Epithelial cell of prostate (primary cell): ENCODE measurements at regions not wholly inside any gene's neighbourhood (a gene's known extent, or its start where the extent isn't known, plus 50 kb on each side); places are given as distances from the start of the nearest gene placed in this dataset.

Source experiments
- DNase-seq: peaks from one replicate; pipeline ENCODE4 v3.0.0-alpha.2; 2011; ENCODE audit warnings: low read depth, low spot score
- H3K27ac ChIP-seq: fragments of 450-650 bp; 2 replicates; pipeline ENCODE4 v1.5.1; 2017; ENCODE audit warnings: mild to moderate bottlenecking

DNA sequence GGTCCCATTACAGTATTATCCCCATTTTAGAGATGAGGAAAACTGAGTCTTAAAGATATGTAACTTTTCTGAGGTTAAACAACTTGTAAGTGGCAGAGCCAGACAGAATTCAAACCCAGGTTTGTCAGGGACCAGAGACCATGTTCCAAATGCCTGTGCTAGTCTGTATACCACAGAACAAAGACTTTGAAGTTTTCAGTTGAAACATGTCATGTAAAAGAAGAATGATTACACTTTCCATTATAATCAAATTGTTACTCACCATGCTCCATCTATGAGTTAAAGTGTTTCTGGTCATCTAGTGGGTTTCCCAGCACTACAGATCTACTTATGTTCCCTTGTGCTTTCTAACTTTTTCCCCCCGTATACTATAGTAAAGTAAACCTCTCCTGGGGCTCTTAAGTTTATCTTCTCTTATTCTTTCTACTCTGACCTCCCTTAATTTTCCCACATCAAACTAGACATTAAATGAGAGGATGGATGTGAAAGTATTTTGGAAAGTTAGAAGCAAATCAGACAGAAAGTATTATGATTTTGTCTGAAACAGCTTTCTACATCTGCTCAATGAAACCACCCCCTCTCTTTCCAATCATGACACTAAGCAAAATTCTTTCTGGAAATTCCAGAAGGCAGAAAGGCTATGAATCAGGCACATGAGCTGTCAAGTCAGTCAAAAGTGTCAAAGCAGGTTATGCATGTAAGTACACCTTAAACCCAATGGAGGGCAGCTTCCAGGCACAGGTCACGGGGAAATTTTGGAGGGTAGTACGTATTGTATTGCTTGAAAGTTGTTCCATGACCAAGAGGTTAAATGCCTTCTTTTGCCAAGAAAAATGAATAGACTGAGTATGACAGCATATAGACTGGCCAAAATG lies 132.7 kb upstream of the MAP3K7 start:
- no peak overlapping the region for H3K27ac ChIP-seq
- DNase-seq, result no peak

DNA sequence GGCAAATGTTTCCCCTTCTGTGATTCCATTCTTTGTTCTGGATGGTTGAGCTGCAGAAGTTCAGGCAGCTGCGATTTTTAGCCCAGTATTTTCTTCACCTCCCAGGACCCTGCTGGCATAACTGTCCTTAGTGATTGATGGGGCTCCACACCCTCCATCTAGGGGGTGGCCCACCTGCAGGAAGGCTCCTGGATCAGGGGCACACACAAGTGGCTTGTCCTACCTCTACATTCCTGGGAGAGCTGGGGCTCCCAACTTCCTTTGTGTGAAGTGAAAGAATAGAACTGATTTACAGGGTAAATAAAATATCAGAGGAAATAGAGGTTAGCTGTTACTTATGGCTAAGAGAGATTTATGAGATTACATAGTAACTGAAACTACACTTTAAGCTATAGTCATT lies 129.5 kb upstream of the MAP3K7 start:
- H3K27ac ChIP-seq, result no peak overlapping the region
- no peak for DNase-seq

DNA sequence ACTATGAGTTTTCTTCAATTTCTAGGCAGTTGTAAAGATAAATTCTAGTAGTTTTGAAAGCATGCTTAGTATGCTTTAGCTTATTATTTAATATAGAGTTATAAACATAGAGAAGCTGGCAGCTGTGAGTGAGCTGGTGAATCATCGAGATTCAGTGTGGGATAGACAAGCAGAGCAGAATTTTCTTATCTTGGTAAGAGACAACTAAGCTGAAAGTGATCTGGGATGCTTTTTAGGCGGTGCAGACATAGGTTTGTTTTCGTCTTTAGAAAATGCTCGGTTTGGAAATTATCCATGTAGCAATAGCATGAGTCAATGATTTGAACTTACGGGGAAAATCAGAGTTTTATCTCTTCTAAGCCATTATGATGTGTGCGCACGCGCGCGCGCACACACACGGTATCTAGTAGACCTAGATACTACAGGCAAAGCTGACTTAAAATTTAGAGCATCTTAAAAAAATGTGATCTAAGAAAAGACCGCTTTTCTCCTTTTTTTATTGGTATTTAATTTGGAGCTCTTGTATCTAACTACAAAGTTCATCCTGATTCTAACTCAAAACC lies 128.3 kb upstream of the MAP3K7 start:
- DNase-seq, result no peak
- peak overlapping the region; percentile 41 for H3K27ac ChIP-seq

DNA sequence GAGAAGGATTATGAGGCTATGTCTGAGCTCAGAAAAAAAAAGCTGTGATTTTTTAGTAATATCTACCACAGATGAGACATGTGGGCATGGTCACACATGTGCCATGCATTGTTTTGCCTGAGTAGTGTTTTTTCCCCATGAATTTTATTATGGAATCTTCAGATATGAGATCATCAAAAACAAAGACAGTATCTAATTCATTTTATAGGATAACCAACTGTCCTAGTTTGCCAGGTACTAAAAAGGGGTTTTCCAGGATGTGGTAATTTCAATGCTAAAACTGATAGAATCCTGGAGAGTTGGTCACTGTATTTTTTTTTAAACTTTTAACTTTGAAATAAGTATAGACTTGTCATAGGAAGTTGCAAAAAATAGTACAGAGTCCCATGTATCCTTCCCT lies 127.4 kb upstream of the MAP3K7 start:
- no peak for DNase-seq
- H3K27ac ChIP-seq, result peak overlapping the region; percentile 41

DNA sequence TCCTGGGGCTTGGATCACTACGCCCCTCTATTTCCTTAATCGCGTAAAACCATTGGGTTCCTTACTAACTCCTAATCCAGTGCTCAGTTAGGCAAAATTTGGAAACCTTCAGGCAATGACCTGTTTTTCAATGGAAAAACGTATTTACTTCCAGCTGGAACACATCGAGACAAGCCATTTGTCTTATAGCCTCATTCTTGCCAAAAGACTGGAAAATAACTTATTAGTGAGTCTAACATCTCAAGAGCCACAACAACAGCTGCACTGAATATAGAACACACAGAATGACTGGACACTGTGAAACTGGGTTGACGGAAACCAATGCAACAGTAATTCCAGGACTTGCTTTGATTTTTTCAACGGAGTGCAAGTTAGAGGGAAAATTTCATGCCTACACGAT lies 125.2 kb upstream of the MAP3K7 start:
- no peak for DNase-seq
- H3K27ac ChIP-seq, result no peak overlapping the region

DNA sequence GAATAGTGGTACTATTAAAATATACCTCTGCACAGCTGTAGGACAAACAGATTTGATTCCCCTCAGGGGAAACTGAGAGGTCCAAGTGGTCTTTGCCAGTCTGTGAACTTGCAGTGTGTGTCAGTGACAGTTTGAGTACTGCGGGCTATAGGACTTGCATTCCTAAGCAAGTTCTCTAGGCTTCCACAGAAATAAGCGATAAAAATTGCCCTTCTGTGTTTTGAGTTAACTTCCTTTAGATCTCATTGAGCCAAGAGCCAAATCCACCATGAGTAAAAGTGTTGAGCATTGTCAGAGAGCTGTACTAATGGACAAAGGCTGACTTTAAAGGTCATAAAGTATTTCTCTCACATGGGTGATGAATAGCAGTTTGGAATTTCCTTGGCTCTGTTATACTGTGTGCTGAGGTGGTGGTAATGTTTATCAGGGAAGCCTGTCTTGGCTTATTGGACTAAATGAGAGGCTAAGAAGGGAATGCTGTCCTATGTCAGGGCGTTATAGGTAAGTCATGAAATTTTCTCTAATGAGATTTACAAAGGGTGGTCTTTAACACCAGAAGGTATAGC lies 122.6 kb upstream of the MAP3K7 start:
- no peak overlapping the region for H3K27ac ChIP-seq

DNA sequence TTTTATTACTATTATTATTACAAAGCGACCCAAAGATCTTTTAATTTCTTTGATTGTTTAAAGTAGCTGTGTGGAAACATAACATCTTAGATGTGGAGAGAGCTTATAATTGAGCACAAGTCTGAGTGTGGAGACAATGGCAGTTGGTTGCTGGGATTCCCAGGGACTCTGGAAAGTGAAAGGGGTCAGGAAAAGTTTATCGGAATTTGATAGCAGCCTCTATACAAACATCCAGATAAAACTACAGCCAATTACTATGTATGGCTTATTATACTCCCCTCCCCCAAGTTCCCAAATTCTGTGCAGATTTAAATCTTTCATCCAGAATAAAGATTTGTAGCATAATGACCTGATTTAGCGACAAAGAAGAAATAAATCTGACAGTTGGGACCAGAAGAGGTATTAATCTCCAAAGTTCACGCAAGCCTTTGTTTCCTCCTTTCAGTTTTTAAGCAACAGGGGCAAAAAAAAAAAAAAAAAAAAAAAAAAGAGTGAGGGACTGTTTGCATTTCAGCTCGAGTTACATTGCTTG lies 121.4 kb upstream of the MAP3K7 start:
- H3K27ac ChIP-seq, result no peak overlapping the region
- no peak for DNase-seq

More for the DNA sequence above, 122.6 kb upstream of the MAP3K7 start:
- DNase-seq, result no peak

DNA sequence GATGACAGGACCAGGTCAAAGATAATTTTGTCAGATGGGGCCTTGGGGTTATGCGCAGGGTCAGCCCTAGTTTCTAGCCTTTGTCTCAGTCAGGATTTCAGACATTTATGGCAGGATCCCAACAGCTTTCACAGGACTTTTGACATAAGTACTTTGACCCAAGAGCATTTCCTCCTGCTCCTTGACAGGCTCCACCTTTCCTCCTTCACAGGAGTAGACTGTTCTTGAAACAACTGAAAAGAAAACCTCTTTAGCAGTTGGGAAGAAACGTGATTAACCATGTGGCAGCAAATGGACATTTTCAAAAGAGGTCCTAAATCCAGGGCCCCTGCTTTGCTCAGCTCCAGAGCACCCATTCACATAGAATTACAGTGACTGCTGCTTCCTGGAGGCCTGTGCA lies 120.4 kb upstream of the MAP3K7 start:
- DNase-seq, result no peak

DNA sequence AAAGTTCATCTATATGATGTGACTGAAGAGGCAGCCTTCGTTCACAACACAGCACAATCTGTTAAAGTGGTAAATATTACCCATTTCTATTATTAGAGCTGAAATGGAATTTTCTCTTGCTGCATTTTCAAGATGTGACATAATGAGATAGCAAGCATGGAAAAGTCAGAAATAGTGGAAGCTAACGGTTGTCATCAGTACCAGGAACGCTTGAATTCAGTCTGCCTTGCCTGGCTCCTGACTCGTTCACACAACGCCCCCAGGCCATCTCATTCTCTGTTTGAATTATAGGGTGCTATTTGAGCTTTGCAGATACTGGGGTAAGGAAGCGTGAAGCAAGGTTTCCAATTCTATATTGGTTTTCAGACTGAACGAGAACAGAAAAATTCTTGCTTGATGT lies 116.5 kb upstream of the MAP3K7 start:
- DNase-seq, result no peak
- no peak overlapping the region for H3K27ac ChIP-seq

More for the DNA sequence above, 120.4 kb upstream of the MAP3K7 start:
- no peak overlapping the region for H3K27ac ChIP-seq

DNA sequence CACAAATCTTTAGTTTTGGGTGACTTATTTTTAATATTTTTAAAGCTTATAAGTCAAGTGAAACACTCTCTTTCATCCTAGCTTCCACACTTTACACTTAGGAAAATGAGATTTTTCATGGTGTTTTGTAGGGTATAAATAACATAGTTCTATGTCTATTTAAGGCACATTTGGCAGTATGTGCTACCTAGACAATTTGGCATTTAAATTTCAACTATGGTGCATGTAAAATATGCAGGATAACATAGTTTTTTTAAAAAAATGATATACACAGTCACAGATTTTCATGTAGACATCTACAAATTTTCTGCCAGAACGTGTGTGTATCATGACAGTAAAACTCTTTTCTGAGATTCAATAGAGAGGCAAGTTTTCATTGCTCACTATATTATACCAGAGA lies 115.1 kb upstream of the MAP3K7 start:
- H3K27ac ChIP-seq, result no peak overlapping the region
- DNase-seq, result no peak

DNA sequence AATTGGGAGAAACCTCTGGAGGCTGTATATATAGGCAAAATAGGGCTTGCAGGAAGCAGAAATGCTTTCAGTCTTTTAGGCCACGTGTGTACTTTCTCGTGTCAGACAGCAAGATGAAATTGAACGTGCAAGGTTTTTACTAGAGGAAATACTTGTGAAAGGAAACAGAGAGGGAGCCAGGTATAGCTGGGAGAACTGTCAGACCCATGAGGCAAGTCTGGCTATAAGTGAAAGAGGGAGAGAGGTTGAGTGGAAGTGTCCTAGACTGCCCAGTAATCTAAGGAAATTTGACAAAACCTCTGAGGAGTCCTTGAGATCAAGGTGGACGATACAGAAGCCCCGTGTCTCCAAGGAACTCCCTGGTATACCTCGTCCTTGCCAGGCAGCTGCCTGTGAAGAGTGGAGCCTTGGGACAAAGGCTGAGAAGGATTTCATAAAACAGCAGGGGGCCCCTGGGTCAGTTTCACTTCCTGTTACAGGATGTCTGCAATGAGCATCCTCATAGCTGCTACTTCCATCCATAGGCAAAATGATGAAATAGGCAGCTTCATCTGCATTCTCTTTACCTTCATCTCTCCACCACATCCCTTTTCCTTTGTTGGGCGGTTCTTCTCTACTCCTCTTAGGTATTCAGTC lies 114.4 kb upstream of the MAP3K7 start:
- no peak overlapping the region for H3K27ac ChIP-seq
- DNase-seq, result no peak

DNA sequence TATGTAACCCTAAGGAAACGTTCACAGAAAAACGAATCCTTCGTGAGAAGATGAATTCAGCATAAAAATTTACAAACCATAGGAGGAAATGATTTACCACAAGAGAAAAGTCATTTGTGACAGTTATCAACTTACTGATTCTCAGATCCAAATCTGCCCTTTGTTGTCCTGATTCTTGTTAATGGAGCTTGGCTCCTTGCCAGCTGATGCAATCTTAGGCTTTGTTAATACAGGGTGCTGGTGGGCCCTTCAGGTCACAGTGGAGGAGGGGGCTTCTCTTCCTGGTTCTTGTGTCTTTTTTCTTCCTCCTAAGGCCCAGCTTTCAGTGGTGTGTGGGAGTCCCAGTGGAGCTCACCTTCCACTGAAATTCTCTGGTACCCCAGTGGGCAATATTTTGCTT lies 108.4 kb upstream of the MAP3K7 start:
- DNase-seq, result no peak
- no peak overlapping the region for H3K27ac ChIP-seq

DNA sequence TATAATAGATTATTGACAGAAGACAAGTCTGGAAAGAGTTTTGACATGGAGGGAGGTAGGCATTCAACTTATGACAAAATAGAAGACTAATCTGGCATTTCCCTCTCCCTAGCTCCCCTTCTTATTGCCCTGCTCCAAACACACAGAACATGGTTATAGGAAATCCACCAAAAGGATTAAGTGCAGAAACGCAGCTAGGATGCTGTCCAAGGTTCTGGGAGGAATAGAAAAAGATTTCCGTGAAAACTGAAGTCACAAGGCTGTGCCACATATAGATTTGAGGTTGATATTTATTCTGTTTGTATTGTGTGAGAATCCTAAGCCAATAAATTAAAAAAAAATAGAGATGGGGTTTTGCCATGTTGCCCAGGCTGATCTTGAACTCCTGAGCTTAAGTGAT lies 107.9 kb upstream of the MAP3K7 start:
- DNase-seq, result no peak
- H3K27ac ChIP-seq, result no peak overlapping the region

DNA sequence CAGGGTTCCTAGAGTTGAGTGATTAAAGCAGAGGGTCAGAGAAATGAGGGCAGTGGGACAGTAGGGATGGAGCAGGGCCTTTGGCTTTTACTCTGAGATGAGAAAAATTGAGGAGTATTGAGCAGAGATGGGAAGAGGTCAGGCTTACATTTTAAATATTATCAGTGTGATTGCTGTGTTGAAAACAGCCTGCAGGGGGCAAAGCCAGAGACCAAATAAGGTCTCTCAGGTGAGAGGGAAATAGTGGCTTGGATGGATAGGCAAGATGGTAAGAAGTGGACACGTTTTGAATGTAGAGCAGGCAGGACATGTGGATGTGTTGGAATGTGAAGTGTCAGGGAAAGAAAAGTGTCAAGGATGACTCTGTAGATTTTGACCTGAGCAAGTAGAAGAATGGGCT lies 105.0 kb upstream of the MAP3K7 start:
- no peak overlapping the region for H3K27ac ChIP-seq
- DNase-seq, result no peak

DNA sequence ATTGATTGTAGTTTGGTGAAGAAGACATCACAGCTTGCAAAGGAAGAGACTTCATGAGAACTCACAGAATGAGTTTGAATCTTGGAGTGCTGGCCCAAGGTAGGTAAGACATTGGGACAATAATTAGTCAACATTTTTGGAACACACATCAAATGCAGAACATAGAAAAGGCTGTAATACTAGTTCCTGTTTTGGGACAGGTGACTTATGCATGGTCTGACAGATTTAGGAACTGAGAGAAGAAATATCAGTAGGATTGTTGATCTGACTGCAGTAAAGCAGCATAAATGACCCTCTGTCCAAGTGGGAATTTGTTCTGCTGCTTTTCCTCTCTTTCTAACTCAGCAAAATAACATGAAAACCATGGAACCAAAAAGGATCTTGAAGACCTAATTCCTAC lies 102.3 kb upstream of the MAP3K7 start:
- DNase-seq, result no peak
- no peak overlapping the region for H3K27ac ChIP-seq

DNA sequence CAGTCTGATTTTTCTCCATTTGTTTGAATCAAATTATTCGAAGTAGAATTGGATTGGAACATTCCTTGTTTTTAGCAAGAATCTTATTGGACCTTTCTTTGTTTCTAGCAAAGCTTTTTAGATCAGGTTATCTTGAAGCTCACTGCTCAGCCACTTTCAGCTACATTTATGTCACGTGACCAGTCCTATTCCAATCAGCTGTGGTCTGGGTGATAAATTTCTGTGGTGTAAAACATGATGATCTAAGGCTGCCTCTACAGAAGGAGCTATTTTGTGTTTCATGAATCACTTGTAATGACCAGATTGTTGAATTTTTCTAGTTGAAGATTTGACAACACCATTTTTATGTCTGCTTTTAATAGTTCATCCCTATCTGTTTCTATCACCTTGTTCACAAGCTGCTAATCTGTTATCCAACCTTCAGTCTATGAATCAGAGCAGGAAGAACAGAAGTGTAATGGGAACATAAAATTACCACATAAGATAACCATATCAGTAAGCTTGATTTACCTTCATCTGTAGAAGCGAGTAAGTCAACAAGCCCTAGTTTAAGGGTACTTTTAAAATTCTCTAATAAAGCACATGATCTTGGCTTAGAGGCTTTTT lies 101.0 kb upstream of the MAP3K7 start:
- no peak overlapping the region for H3K27ac ChIP-seq
- no peak for DNase-seq

DNA sequence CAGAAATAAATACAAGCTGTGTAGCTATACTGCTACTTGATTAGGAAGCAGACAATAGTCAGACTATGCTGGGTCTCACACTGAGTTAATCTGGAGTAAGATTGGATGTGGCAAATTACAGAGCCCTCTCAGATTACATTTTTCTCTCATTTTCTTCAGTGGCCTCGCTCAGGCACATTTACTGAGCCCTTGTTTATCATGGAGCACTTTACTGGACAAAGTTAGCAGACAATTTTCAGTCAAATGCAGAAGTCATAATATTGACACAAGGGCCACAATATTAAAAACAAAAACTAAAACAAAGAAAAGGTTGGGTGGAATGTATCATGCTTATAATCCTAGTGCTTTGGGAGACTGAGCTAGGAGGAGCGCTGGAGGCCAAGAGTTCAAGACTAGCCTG lies 95.0 kb upstream of the MAP3K7 start:
- no peak for DNase-seq
- no peak overlapping the region for H3K27ac ChIP-seq

DNA sequence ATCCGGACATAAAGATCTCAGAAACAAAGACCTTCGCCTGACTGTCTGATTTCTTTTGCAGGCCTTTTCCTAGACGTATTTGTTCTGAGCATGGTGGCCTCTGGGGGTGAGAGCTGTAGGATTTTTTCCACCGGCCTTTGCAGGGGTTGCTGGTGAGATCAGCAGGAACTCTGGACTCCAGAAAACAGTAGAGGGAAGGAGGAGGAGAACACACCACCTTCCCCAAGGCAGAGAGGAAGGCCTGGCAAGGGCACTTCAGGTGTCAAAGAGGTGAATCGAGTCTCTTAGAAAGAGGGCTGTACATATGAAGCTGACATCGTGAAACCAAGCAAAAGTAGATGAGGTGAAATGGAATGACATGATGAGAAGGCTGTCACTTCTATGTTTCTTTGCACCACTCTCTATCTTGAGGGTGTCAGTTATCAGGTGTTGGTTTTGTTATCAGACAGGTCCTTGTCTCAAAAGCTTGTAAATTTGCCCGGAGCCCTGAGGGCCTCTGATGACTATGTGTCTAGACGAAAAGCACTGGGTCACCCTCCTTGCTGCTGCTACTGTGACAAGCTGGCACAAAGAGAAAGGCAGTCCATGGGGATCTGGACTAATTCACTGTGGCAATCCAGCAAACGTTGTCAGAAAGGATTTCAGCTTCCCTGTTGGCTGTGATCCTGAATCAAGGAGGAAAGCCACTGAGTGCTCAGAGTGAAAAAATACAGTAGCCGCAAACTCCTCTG lies 91.3 kb upstream of the MAP3K7 start:
- no peak for DNase-seq
- H3K27ac ChIP-seq, result no peak overlapping the region

DNA sequence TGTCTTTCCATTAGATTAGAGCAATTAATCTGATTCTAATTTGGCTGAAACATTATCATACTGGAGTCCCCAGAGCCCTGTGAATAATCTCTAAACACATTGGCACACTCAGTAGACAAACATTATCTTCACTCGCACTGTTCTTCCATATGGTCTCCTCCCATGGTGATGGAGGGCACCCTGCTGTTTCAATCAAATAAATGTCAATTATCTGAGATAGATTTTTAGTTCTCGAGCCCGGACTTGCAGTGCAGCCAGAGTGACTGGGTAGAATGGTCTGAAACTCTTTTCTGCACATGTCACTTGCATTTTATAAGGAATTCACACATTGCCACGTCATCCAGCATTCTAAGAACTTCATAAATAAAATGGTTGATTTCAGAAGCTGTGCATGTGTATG lies 90.6 kb upstream of the MAP3K7 start:
- no peak overlapping the region for H3K27ac ChIP-seq
- DNase-seq, result no peak
